Erythroblast (primary cell): ENCODE measurements at regions not wholly inside any gene's neighbourhood (a gene's known extent, or its start where the extent isn't known, plus 50 kb on each side); places are given as distances from the start of the nearest gene placed in this dataset.

Source experiments
- GATA1 ChIP-seq: IDR thresholded peaks from 2 replicates; pipeline ENCODE4 v1.6.1; 2011; ENCODE audit warnings: low read depth, mild to moderate bottlenecking, control low read depth, low read length, moderate library complexity
- POLR2A ChIP-seq: IDR thresholded peaks from 2 replicates; pipeline ENCODE4 v1.6.1; 2011; ENCODE audit warnings: mild to moderate bottlenecking, low read length

GRCh38 chr15:81982808-81983207 lies 63.0 kb downstream of the MEX3B start:
- TF ChIP-seq POLR2A: no peak
- TF ChIP-seq GATA1: no peak
